ENCODE measurements at regions not wholly inside any gene's neighbourhood (a gene's known extent, or its start where the extent isn't known, plus 50 kb on each side); places are given as distances from the start of the nearest gene placed in this dataset.

GRCh38 chr5:142404046-142404477, 79.2 kb upstream of the SPRY4 start:
- Histone ChIP-seq H3K9ac (ENCODE audit: insufficient read depth, low read length, poor library complexity, severe bottlenecking) (no peak overlapping the region), H3K36me3 (replicated peaks in 1 of 2; ENCODE audit: control insufficient read depth in 1 of 2, insufficient read depth in 2 of 2, low read length in 2 of 2) (no peaks in the 10 kb centered on the region), H3K27me3 (ENCODE audit: control insufficient read depth in 2 of 2, insufficient read depth in 2 of 2, low read length in 2 of 2) (peaks cover 0 to 4% of the 10 kb centered on the region in 2 donors), H2AFZ (ENCODE audit: insufficient read depth, low read depth, low read length, poor library complexity, severe bottlenecking) (no peak overlapping the region), H4K20me1 (ENCODE audit: insufficient read depth, low read length) (no peaks in the 10 kb centered on the region), H3K4me3 (replicated peaks in 1 of 3; ENCODE audit: low read depth in 2 of 3, low read length in 3 of 3) (no peak overlapping the region), H3K79me2 (ENCODE audit: insufficient read depth, low read length) (no peaks in the 10 kb centered on the region), H3K9me3 (replicated peaks in 1 of 2; ENCODE audit: control insufficient read depth in 1 of 2, insufficient read depth in 1 of 2, low read length in 2 of 2) (no peaks in the 10 kb centered on the region), H3K4me1 (ENCODE audit: control insufficient read depth in 1 of 2, insufficient read depth in 2 of 2, low read length in 2 of 2) (no peaks in the 10 kb centered on the region), H3K4me2 (replicated peaks; ENCODE audit: extremely low read depth, low read length, poor library complexity, severe bottlenecking) (no peak overlapping the region), H3K27ac (ENCODE audit: low read depth in 1 of 2, low read length in 2 of 2) (no peak overlapping the region)
- Mint-ChIP-seq H3K27ac (peak overlapping the region in 1 of 7 donors; percentile 19), H3K9me3 (no peaks in the 10 kb centered on the region), H3K27me3 (ENCODE audit: low read depth in 3 of 3) (peaks cover 3 to 24% (median 15%) of the 10 kb centered on the region in 3 donors), H3K36me3 (no peaks in the 10 kb centered on the region), H3K4me1 (no peaks in the 10 kb centered on the region), H3K4me3 (peak overlapping the region in 1 of 2 donors; percentile 39)
- no peak for DNase-seq
- no peak for TF ChIP-seq CTCF (IDR thresholded peaks at IDR 0.05)
- WGBS (ENCODE audit: insufficient coverage), result 97% methylated on average over 9 of the region's 14 CpGs
- intact Hi-C loops (cut with micrococcal nuclease), result no loop called here

- Histone ChIP-seq H3K27me3 (ENCODE audit: control insufficient read depth in 2 of 2, insufficient read depth in 2 of 2, low read length in 2 of 2) (peaks cover 0 to 4% of the 10 kb centered on the region in 2 donors), H3K36me3 (replicated peaks in 1 of 2; ENCODE audit: control insufficient read depth in 1 of 2, insufficient read depth in 2 of 2, low read length in 2 of 2) (no peaks in the 10 kb centered on the region), H3K9ac (ENCODE audit: insufficient read depth, low read length, poor library complexity, severe bottlenecking) (no peak overlapping the region), H3K4me3 (replicated peaks in 1 of 3; ENCODE audit: low read depth in 2 of 3, low read length in 3 of 3) (no peak overlapping the region), H4K20me1 (ENCODE audit: insufficient read depth, low read length) (no peaks in the 10 kb centered on the region), H3K27ac (ENCODE audit: low read depth in 1 of 2, low read length in 2 of 2) (no peak overlapping the region), H2AFZ (ENCODE audit: insufficient read depth, low read depth, low read length, poor library complexity, severe bottlenecking) (no peak overlapping the region), H3K9me3 (replicated peaks in 1 of 2; ENCODE audit: control insufficient read depth in 1 of 2, insufficient read depth in 1 of 2, low read length in 2 of 2) (no peaks in the 10 kb centered on the region), H3K4me2 (replicated peaks; ENCODE audit: extremely low read depth, low read length, poor library complexity, severe bottlenecking) (no peak overlapping the region), H3K79me2 (ENCODE audit: insufficient read depth, low read length) (no peaks in the 10 kb centered on the region), H3K4me1 (ENCODE audit: control insufficient read depth in 1 of 2, insufficient read depth in 2 of 2, low read length in 2 of 2) (no peaks in the 10 kb centered on the region)
- H3K27me3 Mint-ChIP-seq (ENCODE audit: low read depth in 3 of 3), result peaks cover 4 to 22% (median 15%) of the 10 kb centered on the region in 3 donors
- DNase-seq, result no peak
- H3K36me3 Mint-ChIP-seq, result no peaks in the 10 kb centered on the region
- H3K4me1 Mint-ChIP-seq, result no peaks in the 10 kb centered on the region
- intact Hi-C loops (cut with micrococcal nuclease), result no loop called here
- no peak overlapping the region for H3K4me3 Mint-ChIP-seq
- H3K9me3 Mint-ChIP-seq, result no peaks in the 10 kb centered on the region
- WGBS (ENCODE audit: insufficient coverage), result 81% methylated on average over 4 of the region's 7 CpGs
- no peak for TF ChIP-seq CTCF (IDR thresholded peaks at IDR 0.05)
- H3K27ac Mint-ChIP-seq, result no peak overlapping the region
These were observed 78.8 kb upstream of the SPRY4 start for GRCh38 chr5:142403583-142403982.

All from CD14-positive monocyte (primary cell).